H1 (cell line): ENCODE measurements at regions not wholly inside any gene's neighbourhood (a gene's known extent, or its start where the extent isn't known, plus 50 kb on each side); places are given as distances from the start of the nearest gene placed in this dataset.
A peak's percentile ranks its signal among the peaks of the same experiment; 100 is the strongest.

Experiments
- CTCF ChIA-PET: fragments of 300-600 bp; sonication (Branson Sonifier 250); formaldehyde crosslinking; loops from one replicate; lab custom pipeline; 2021; ENCODE audit not compliant: partially characterized antibody; lab: Charles Lee
- POLR2A ChIA-PET: fragments of 300-600 bp; sonication (Branson Sonifier 250); formaldehyde crosslinking; loops from one replicate; lab custom pipeline; 2021; ENCODE audit warnings: inconsistent platforms; ENCODE audit not compliant: partially characterized antibody; lab: Charles Lee
- DNase-seq, 2 experiments: peaks; one replicate each; pipeline versions ENCODE4 v3.0.0 to v3.0.0-alpha.2; 2010 to 2022; ENCODE audit warnings: low spot score in 2 of 2, low read depth in 1 of 2, mixed read lengths in 1 of 2
- FAIRE-seq: peaks from 2 replicates; lab custom pipeline; 2011; peaks lifted over from hg19 to GRCh38; lab: Jason Lieb, UNC
- H2AFZ ChIP-seq: 2 replicates; pipeline ENCODE4 v1.8.1; 2012; ENCODE audit warnings: low read length, inconsistent platforms
- H2AK5ac ChIP-seq: 2 replicates; pipeline ENCODE4 v1.6.1; 2013; ENCODE audit warnings: low read depth, low read length
- H2BK120ac ChIP-seq: replicated peaks from 2 replicates; pipeline ENCODE3; 2013; ENCODE audit warnings: low read depth, low read length, inconsistent platforms
- H2BK12ac ChIP-seq: 2 replicates; pipeline ENCODE4 v1.6.1; 2013; ENCODE audit warnings: low read depth, low read length
- H2BK15ac ChIP-seq: 2 replicates; pipeline ENCODE4 v1.6.1; 2013; ENCODE audit warnings: low read length
- H2BK20ac ChIP-seq: 2 replicates; pipeline ENCODE4 v1.6.1; 2013; ENCODE audit warnings: low read length
- H2BK5ac ChIP-seq: 2 replicates; pipeline ENCODE4 v1.6.1; 2013; ENCODE audit warnings: low read depth, low read length
- H3K14ac ChIP-seq: 2 replicates; pipeline ENCODE4 v1.6.1; 2013; ENCODE audit warnings: inconsistent platforms; ENCODE audit not compliant: insufficient read length
- H3K18ac ChIP-seq: 2 replicates; pipeline ENCODE4 v1.6.1; 2013; ENCODE audit warnings: low read length; ENCODE audit errors: extremely low read depth
- H3K23ac ChIP-seq: 2 replicates; pipeline ENCODE4 v1.6.1; 2013; ENCODE audit warnings: inconsistent platforms; ENCODE audit not compliant: insufficient read length
- H3K23me2 ChIP-seq: 2 replicates; pipeline ENCODE4 v1.6.1; 2013; ENCODE audit warnings: low read depth, low read length
- H3K27ac ChIP-seq: 2 replicates; pipeline ENCODE4 v1.6.1; 2011; ENCODE audit warnings: low read depth, low read length, inconsistent platforms
- H3K27me3 ChIP-seq, 4 experiments: replicated peaks in 1 of 4; 1 replicate in 1 of 4; 2 replicates in 3 of 4; pipeline versions ENCODE4 v1.6.1 to v1.8.1; 2011 to 2013; ENCODE audit warnings: low read length in 3 of 4, mild to moderate bottlenecking in 3 of 4, inconsistent platforms in 2 of 4, mixed read lengths in 2 of 4, moderate library complexity in 1 of 4; ENCODE audit not compliant: control insufficient read depth in 3 of 4, insufficient read depth in 3 of 4; ENCODE audit errors: extremely low read depth in 1 of 4
- H3K36me3 ChIP-seq, 4 experiments: 2 replicates each; pipeline versions ENCODE4 v1.6.1 to v1.8.1; 2011 to 2013; ENCODE audit warnings: mild to moderate bottlenecking in 4 of 4, low read length in 3 of 4, moderate library complexity in 2 of 4, control low read depth in 1 of 4, inconsistent platforms in 1 of 4; ENCODE audit not compliant: insufficient read depth in 4 of 4, control insufficient read depth in 2 of 4
- H3K4ac ChIP-seq: replicated peaks from 2 replicates; pipeline ENCODE3; 2013; ENCODE audit warnings: low read length, low read depth, mixed read lengths, inconsistent platforms; ENCODE audit not compliant: insufficient read length
- H3K4me1 ChIP-seq, 4 experiments: replicated peaks in 1 of 4; 1 replicate in 1 of 4; 2 replicates in 3 of 4; pipeline versions ENCODE4 v1.6.1 to v1.8.1; 2011 to 2013; ENCODE audit warnings: low read length in 3 of 4, inconsistent platforms in 2 of 4, mixed read lengths in 1 of 4; ENCODE audit not compliant: insufficient read depth in 4 of 4, control insufficient read depth in 3 of 4
- H3K4me2 ChIP-seq, 2 experiments: 2 replicates each; pipeline versions ENCODE4 v1.6.1 to v1.8.1; 2011 to 2013; ENCODE audit warnings: low read depth in 2 of 2, low read length in 2 of 2, control low read depth in 1 of 2, inconsistent platforms in 1 of 2, mild to moderate bottlenecking in 1 of 2; ENCODE audit not compliant: insufficient read depth in 1 of 2
- H3K4me3 ChIP-seq, 4 experiments: fragments of 200-600, 300-600 bp in 1 of 4; sonication (generic), shearing (Covaris generic), sonication (Bioruptor Twin) in 1 of 4; 2 replicates each; pipeline versions ENCODE4 v1.5.1 to v1.8.1; 2011 to 2016; ENCODE audit warnings: low read length in 4 of 4, low read depth in 3 of 4, control low read depth in 2 of 4, inconsistent platforms in 2 of 4, mild to moderate bottlenecking in 2 of 4, mixed read lengths in 1 of 4, moderate library complexity in 1 of 4; ENCODE audit not compliant: insufficient read depth in 2 of 4; ENCODE audit errors: extremely low read depth in 1 of 4
- H3K56ac ChIP-seq: replicated peaks from 2 replicates; pipeline ENCODE3; 2013; ENCODE audit warnings: low read depth, mild to moderate bottlenecking, mixed read lengths, low read length, inconsistent platforms; ENCODE audit not compliant: insufficient read length
- H3K79me1 ChIP-seq: 2 replicates; pipeline ENCODE4 v1.6.1; 2013; ENCODE audit warnings: low read depth, low read length, control low read depth
- H3K79me2 ChIP-seq, 2 experiments: 2 replicates each; pipeline versions ENCODE4 v1.6.1 to v1.8.1; 2012 to 2013; ENCODE audit warnings: low read length in 2 of 2, mild to moderate bottlenecking in 2 of 2, inconsistent platforms in 1 of 2; ENCODE audit not compliant: insufficient read depth in 2 of 2, control insufficient read depth in 1 of 2
- H3K9ac ChIP-seq, 4 experiments: replicated peaks in 1 of 4; 1 replicate in 1 of 4; 2 replicates in 3 of 4; pipeline versions ENCODE4 v1.6.1 to v1.8.1; 2011 to 2013; ENCODE audit warnings: low read depth in 3 of 4, low read length in 3 of 4, control low read depth in 2 of 4, mild to moderate bottlenecking in 2 of 4, moderate library complexity in 2 of 4, inconsistent platforms in 1 of 4; ENCODE audit errors: extremely low read depth in 1 of 4
- H3K9me3 ChIP-seq, 2 experiments: 2 replicates each; pipeline versions ENCODE4 v1.6.1 to v1.8.1; 2012 to 2013; ENCODE audit warnings: mild to moderate bottlenecking in 2 of 2, moderate library complexity in 2 of 2, control low read depth in 1 of 2, inconsistent platforms in 1 of 2, low read depth in 1 of 2, low read length in 1 of 2, mixed read lengths in 1 of 2; ENCODE audit not compliant: insufficient read depth in 2 of 2
- H4K20me1 ChIP-seq, 2 experiments: replicated peaks in 1 of 2; 2 replicates each; pipeline versions ENCODE3 to v1.8.1; 2011 to 2013; ENCODE audit warnings: inconsistent platforms in 2 of 2, low read length in 2 of 2, mild to moderate bottlenecking in 1 of 2; ENCODE audit not compliant: insufficient read depth in 2 of 2, control insufficient read depth in 1 of 2
- H4K5ac ChIP-seq: 2 replicates; pipeline ENCODE4 v1.6.1; 2013; ENCODE audit warnings: low read length, low read depth, mixed read lengths, inconsistent platforms; ENCODE audit not compliant: insufficient read length
- H4K8ac ChIP-seq: 2 replicates; pipeline ENCODE4 v1.8.0; 2013; ENCODE audit warnings: mild to moderate bottlenecking, moderate library complexity, low read length, inconsistent platforms; ENCODE audit not compliant: insufficient read depth; ENCODE audit errors: extremely low read depth
- H4K91ac ChIP-seq: replicated peaks from 2 replicates; pipeline ENCODE3; 2013; ENCODE audit warnings: low read length, mixed read lengths, inconsistent platforms; ENCODE audit not compliant: insufficient read length
- BCL11A ChIP-seq, 2 experiments: IDR thresholded peaks; one replicate each; pipeline ENCODE4 v1.6.1; 2011; ENCODE audit warnings: low read depth in 2 of 2, low read length in 2 of 2, mild to moderate bottlenecking in 2 of 2
- EGR1 ChIP-seq: IDR thresholded peaks from 2 replicates; pipeline ENCODE4 v1.6.1; 2011; ENCODE audit warnings: low read depth, low read length, borderline replicate concordance
- HDAC6 ChIP-seq: IDR thresholded peaks from one replicate; pipeline ENCODE4 v1.7.1; 2012; ENCODE audit warnings: low read depth, mild to moderate bottlenecking, inconsistent platforms, low read length, moderate library complexity
- RAD21 ChIP-seq, 2 experiments: IDR thresholded peaks in 1 of 2; conservative IDR thresholded peaks in 1 of 2; 2 replicates each; pipeline ENCODE4 v1.6.1; 2011; ENCODE audit warnings: low read depth in 2 of 2, low read length in 2 of 2, improper control_type of control experiment in 1 of 2, inconsistent platforms in 1 of 2, mild to moderate bottlenecking in 1 of 2, moderate library complexity in 1 of 2
- RXRA ChIP-seq: IDR thresholded peaks from 2 replicates; pipeline ENCODE4 v1.6.1; 2011; ENCODE audit warnings: low read depth, mild to moderate bottlenecking, low read length, moderate library complexity; ENCODE audit not compliant: insufficient read depth
- SP2 ChIP-seq: IDR thresholded peaks from 2 replicates; pipeline ENCODE4 v1.6.1; 2012; ENCODE audit warnings: mild to moderate bottlenecking, low read length, inconsistent platforms
- SUZ12 ChIP-seq: fragments of 200-600 bp; sonication (generic); IDR thresholded peaks from 2 replicates; pipeline ENCODE4 v1.6.1; 2012; ENCODE audit warnings: mild to moderate bottlenecking, inconsistent platforms, low read length, moderate library complexity, mixed read lengths
- TCF12 ChIP-seq: IDR thresholded peaks from 2 replicates; pipeline ENCODE4 v1.6.1; 2011; ENCODE audit warnings: low read depth, mild to moderate bottlenecking, low read length
- TF ChIP-seq, protein P1 (sequence below), 3 experiments: IDR thresholded peaks; 1 replicate in 2 of 3; 2 replicates in 1 of 3; pipeline versions ENCODE4 v1.5.1 to v1.6.1; 2011; ENCODE audit warnings: low read length in 3 of 3, mild to moderate bottlenecking in 3 of 3, inconsistent platforms in 2 of 3, low read depth in 1 of 3, moderate library complexity in 1 of 3; ENCODE audit not compliant: insufficient read depth in 1 of 3; ENCODE audit errors: control extremely low read depth in 1 of 3

DNA sequence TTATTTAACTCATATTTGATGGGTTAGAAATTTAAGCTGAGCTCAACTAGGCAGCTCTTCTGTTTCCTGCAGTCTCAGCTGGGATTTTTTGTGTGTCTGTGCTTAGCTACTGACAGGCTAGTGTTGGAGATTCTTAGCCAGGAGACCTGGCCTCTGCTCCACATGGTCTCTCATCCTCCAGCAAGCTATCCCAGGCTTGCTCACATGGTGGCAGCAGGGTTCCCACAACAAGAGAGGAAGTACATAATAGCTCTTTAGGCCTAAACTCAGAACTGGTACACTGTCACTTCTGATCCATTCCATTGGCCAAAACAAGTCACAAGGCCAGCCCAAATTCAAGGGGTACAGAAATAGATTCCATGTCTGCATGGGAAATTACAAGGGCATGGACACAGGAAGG, 406.2 kb downstream of the SUCLA2 start:
- Histone ChIP-seq H3K9ac (no peak overlapping the region), H4K5ac (no peak overlapping the region), H3K79me2 (no peaks in the 10 kb centered on the region), H3K23me2 (no peaks in the 10 kb centered on the region), H4K91ac (no peak overlapping the region), H3K4ac (no peak overlapping the region), H2AFZ (no peak overlapping the region), H3K4me2 (no peak overlapping the region), H2BK120ac (no peak overlapping the region), H3K27me3 (no peaks in the 10 kb centered on the region), H2AK5ac (no peak overlapping the region), H3K23ac (no peak overlapping the region), H2BK12ac (no peak overlapping the region), H3K14ac (no peak overlapping the region), H3K36me3 (no peaks in the 10 kb centered on the region; a peak in 1 of 8 replicates), H4K8ac (no peak overlapping the region), H3K4me1 (no peaks in the 10 kb centered on the region), H4K20me1 (no peaks in the 10 kb centered on the region), H3K27ac (no peak overlapping the region), H3K18ac (no peak overlapping the region), H2BK20ac (no peak overlapping the region), H3K9me3 (no peaks in the 10 kb centered on the region), H3K79me1 (no peaks in the 10 kb centered on the region), H2BK15ac (no peak overlapping the region), H3K4me3 (no peak overlapping the region), H2BK5ac (no peak overlapping the region), H3K56ac (no peak overlapping the region)
- TF ChIP-seq, protein P1, sequence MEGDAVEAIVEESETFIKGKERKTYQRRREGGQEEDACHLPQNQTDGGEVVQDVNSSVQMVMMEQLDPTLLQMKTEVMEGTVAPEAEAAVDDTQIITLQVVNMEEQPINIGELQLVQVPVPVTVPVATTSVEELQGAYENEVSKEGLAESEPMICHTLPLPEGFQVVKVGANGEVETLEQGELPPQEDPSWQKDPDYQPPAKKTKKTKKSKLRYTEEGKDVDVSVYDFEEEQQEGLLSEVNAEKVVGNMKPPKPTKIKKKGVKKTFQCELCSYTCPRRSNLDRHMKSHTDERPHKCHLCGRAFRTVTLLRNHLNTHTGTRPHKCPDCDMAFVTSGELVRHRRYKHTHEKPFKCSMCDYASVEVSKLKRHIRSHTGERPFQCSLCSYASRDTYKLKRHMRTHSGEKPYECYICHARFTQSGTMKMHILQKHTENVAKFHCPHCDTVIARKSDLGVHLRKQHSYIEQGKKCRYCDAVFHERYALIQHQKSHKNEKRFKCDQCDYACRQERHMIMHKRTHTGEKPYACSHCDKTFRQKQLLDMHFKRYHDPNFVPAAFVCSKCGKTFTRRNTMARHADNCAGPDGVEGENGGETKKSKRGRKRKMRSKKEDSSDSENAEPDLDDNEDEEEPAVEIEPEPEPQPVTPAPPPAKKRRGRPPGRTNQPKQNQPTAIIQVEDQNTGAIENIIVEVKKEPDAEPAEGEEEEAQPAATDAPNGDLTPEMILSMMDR (IDR thresholded peaks at IDR 0.05; ENCODE audit: control extremely low read depth in 1 of 3, insufficient read depth in 1 of 3, low read depth in 1 of 3, low read length in 3 of 3), result peak; percentile 42 to 57 (median 50)
- TF ChIP-seq HDAC6 (no peak), RAD21 (IDR thresholded peaks at IDR 0.05 in 1 of 2, conservative IDR thresholded peaks at IDR 0.05 in 1 of 2; ENCODE audit: low read depth in 2 of 2, low read length in 2 of 2) (peak; percentile 59 to 64), RXRA (no peak), SP2 (no peak), TCF12 (no peak), EGR1 (no peak), BCL11A (IDR thresholded peaks at IDR 0.05; ENCODE audit: low read depth in 2 of 2, low read length in 2 of 2) (no peak), SUZ12 (no peak)
- DNase-seq (peak in 1 of 2 experiments; percentile 2), FAIRE-seq (peak; percentile 45)
- ChIA-PET POLR2A (no interaction called here), CTCF (interaction anchor here (0.6 to 1.3 kb wide), 9 partner anchors 9 to 546 kb away, joined by 3 to 5 read pairs (median 4); no protein-coding TSS in a partner anchor)
